NB4 (cell line): ENCODE measurements at regions not wholly inside any gene's neighbourhood (a gene's known extent, or its start where the extent isn't known, plus 50 kb on each side); places are given as distances from the start of the nearest gene placed in this dataset.
"Not testable (repeated sequence)": the region's sequence is repeated elsewhere in the genome, so short reads cannot be mapped to it uniquely, and the experiment has no call there.

Source experiments
- DNase-seq: peaks from one replicate; pipeline ENCODE4 v3.0.0; 2010; ENCODE audit warnings: low read depth
- H3K4me3 ChIP-seq: one replicate; pipeline ENCODE4 v1.5.1; 2011; ENCODE audit warnings: mild to moderate bottlenecking, low read depth, low read length, moderate library complexity
- MYC ChIP-seq: IDR thresholded peaks from 2 replicates; pipeline ENCODE4 v1.6.1; 2011; ENCODE audit warnings: low read depth, low read length
- POLR2A ChIP-seq: IDR thresholded peaks from 2 replicates; pipeline ENCODE4 v1.6.1; 2011; ENCODE audit warnings: mild to moderate bottlenecking; ENCODE audit not compliant: insufficient read length; ENCODE audit errors: extremely low read depth
- TF ChIP-seq, protein P1 (sequence below): IDR thresholded peaks from one replicate; pipeline ENCODE4 v1.5.1; 2012; ENCODE audit warnings: low read depth, low read length
- TF ChIP-seq, protein P2 (sequence below): IDR thresholded peaks from 2 replicates; pipeline ENCODE4 v1.6.1; 2011; ENCODE audit warnings: low read depth, low read length

DNA sequence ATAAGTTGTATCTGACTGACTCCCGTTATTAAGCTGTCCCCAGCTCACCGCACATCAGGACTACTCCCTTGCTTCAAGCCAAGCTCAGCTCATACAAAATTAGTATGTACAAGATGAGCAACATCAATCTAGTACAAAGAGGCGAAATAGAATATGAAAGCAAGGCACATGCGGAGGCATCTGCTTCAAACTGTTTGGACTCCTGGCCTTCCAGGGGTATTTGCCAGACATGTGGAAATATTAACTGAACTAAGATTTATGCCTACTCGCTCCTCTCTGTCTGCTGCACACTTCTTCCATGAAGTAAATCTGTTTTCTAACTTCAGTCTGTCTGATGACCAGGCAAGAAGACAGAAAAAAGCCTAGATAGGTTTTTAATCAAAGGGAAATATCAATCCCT is 499.8 kb downstream of the PID1 start:
- no peak for DNase-seq
- no peak overlapping the region for H3K4me3 ChIP-seq
- no peak for TF ChIP-seq POLR2A
- TF ChIP-seq, protein P1, sequence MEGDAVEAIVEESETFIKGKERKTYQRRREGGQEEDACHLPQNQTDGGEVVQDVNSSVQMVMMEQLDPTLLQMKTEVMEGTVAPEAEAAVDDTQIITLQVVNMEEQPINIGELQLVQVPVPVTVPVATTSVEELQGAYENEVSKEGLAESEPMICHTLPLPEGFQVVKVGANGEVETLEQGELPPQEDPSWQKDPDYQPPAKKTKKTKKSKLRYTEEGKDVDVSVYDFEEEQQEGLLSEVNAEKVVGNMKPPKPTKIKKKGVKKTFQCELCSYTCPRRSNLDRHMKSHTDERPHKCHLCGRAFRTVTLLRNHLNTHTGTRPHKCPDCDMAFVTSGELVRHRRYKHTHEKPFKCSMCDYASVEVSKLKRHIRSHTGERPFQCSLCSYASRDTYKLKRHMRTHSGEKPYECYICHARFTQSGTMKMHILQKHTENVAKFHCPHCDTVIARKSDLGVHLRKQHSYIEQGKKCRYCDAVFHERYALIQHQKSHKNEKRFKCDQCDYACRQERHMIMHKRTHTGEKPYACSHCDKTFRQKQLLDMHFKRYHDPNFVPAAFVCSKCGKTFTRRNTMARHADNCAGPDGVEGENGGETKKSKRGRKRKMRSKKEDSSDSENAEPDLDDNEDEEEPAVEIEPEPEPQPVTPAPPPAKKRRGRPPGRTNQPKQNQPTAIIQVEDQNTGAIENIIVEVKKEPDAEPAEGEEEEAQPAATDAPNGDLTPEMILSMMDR = no peak
- no peak for TF ChIP-seq MYC
- TF ChIP-seq, protein P2, sequence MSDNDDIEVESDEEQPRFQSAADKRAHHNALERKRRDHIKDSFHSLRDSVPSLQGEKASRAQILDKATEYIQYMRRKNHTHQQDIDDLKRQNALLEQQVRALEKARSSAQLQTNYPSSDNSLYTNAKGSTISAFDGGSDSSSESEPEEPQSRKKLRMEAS = no peak

DNA sequence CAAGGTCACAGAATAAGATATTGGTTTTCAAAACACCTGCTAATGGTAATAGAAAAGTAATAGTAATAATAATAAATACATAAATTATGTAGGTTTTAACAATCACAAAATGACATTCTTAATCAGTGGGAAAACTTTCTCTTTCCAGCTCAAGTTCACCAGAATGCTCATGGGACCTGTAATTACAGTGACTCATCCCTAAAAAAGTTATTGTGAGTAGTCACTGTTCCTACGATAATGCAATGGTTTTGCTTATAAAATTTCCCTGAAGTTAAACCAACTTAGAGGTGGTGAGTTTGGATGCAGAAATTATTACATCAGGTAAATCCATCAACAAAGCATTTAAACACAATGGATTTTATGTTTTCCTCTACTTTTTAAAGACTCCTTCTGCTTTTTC is 502.3 kb downstream of the PID1 start:
- H3K4me3 ChIP-seq = no peak overlapping the region
- TF ChIP-seq MYC (no peak), POLR2A (no peak)
- TF ChIP-seq, protein P1 = no peak
- TF ChIP-seq, protein P2 = no peak
- peak; percentile 14 for DNase-seq

DNA sequence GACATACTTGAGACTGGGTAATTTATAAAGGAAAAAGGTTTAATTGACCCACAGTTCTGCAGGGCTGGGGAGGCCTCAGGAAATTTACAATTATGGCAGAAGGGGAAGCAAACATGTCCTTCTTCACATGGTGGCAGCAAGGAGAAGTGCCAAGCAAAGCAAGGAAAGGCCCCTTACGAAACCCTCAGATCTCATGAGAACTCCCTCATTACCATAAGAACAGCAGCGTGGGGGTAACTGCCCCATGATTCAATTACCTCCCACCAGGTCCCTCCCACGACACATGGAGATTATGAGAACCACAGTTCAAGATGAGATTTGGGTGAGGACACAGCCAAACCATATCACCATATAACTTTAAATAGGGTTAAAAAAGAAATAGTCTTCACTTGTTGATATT is 502.9 kb downstream of the PID1 start:
- peak; percentile 13 for DNase-seq
- H3K4me3 ChIP-seq = not testable (repeated sequence)

DNA sequence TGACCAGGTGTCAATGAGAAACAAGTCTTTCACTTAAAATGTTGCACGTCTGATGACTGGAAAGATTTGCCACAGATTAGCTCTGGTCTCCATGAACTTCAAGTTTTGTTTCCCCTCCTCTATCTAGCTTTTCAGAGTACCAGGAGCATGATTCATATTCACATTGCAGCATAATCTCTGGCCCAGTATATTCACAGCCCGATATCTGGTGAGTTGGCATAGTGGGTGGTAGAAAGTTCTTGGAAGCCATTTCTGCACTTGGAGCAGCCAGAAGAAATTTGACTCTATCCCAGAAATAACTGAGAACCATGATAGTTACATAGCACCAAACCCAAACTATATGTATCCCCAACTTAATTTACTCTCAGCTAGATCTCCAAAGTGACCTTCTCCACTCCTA is 503.9 kb downstream of the PID1 start:
- TF ChIP-seq, protein P1 = no peak
- TF ChIP-seq MYC (no peak), POLR2A (no peak)
- TF ChIP-seq, protein P2 = no peak
- no peak overlapping the region for H3K4me3 ChIP-seq
- no peak for DNase-seq

DNA sequence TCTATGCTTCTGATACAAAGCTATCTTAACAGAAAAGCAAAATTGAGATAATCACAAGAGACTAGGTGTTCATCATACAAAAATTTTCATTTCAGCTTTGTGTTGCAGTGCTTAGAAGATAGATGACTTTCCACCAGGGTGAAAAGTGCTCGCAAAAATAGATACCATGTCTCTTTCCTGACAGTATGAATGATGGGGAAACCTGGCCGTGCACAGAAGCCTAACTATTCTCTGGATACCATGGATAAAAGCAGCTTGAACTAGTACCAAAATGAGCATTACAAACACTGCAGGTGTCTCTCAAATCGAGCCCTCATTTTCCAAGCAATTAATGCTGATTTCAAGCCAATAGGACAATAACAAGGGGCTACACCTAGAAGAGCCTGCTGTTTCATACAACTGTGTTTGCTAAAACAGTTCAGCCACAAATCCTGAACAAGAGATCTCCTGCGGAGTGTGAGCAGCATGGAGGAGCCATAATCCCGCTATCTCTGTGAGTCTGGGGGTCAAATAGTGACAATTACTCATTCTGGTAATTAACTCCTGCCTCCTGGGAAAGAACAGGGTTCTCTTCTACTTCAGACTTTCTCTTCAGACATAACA is 507.6 kb downstream of the PID1 start:
- H3K4me3 ChIP-seq = no peak overlapping the region
- no peak for DNase-seq
- TF ChIP-seq POLR2A (no peak), MYC (no peak)
- TF ChIP-seq, protein P1 = no peak
- TF ChIP-seq, protein P2 = no peak

DNA sequence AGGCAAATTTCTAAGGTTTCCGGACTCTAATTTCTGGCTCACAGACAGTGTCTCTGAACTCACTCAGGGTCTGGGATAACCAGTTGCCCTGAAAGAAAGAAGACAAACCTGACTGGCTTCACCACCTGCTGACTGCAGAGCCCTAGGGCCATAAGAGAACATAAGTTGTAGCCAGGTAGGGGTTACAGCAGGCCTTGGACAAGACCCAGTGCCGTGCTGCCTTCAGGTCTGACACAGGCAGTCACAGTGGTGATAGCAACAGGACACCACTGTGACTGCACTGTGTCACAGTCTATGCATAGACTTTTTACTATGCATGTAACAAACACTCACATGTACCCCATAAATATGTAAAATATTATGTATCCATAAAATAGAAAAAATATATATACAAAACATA is 508.5 kb downstream of the PID1 start:
- DNase-seq = no peak
- no peak overlapping the region for H3K4me3 ChIP-seq
- TF ChIP-seq, protein P1 = no peak
- TF ChIP-seq, protein P2 = no peak
- no peak for TF ChIP-seq POLR2A
- TF ChIP-seq MYC = no peak

DNA sequence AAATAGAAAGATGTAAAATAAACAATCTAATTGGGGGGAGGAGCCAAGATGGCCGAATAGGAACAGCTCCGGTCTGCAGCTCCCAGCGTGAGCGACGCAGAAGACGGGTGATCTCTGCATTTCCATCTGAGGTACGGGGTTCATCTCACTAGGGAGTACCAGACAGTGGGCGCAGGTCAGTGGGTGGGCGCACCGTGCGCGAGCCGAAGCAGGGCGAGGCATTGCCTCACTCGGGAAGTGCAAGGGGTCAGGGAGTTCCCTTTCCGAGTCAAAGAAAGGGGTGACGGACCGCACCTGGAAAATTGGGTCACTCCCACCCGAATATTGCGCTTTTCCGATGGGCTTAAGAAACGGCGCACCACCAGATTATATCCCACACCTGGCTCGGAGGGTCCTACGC is 515.4 kb downstream of the PID1 start:
- DNase-seq, H3K4me3 ChIP-seq: not testable (repeated sequence)
